A172 (cell line): ENCODE measurements at regions not wholly inside any gene's neighbourhood (a gene's known extent, or its start where the extent isn't known, plus 50 kb on each side); places are given as distances from the start of the nearest gene placed in this dataset.
A peak's percentile ranks its signal among the peaks of the same experiment; 100 is the strongest.

ENCODE experiments used
- DNase-seq: peaks from one replicate; pipeline ENCODE4 v3.0.0-alpha.2; 2015; ENCODE audit warnings: low spot score

DNA sequence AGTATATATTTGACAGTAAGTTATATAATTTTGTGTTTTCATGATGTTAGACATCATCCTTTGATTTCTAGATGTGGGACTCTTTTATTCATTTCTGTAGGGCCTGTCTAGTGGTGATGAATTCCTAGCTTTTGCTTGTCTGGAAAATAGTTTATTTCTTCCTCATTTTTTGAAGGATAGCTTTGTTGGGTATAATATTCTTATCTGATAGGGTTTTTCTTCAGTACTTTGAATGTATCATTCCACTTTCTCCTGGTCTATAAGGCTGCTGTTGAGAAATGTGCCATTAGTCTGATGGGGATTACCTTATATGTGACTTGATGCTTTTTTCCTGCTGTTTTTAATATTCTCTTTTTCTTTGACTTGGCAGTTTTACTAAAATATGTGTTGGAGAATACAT, 1104.5 kb downstream of the FAT4 start:
- no peak for DNase-seq

GRCh38 chr4:126427853-126428252, 1113.1 kb downstream of the FAT4 start:
- no peak for DNase-seq

GRCh38 chr4:126431049-126431448, 1116.3 kb downstream of the FAT4 start:
- no peak for DNase-seq

DNA sequence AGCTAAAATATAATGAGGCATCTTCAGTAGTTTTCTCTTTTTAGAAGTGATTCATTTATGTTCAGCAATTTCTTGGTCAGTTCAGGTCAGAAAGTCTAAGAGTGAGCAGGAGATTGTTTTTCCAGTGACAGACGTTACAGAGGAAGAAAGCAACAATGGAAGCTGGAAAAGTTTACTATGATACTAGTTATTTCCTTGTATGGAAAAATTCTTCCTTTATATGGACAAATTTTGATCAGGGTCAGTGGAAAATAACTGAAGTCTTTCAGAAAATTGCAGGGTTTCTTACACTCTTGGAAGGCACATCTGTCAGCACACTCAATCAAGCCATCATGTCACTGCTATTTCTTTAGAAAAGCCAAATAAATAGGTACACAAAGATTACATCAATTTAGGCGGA, 1120.7 kb downstream of the FAT4 start:
- no peak for DNase-seq

- DNase-seq, result no peak
Measured at GRCh38 chr4:126440297-126440696, 1125.5 kb downstream of the FAT4 start.

DNA sequence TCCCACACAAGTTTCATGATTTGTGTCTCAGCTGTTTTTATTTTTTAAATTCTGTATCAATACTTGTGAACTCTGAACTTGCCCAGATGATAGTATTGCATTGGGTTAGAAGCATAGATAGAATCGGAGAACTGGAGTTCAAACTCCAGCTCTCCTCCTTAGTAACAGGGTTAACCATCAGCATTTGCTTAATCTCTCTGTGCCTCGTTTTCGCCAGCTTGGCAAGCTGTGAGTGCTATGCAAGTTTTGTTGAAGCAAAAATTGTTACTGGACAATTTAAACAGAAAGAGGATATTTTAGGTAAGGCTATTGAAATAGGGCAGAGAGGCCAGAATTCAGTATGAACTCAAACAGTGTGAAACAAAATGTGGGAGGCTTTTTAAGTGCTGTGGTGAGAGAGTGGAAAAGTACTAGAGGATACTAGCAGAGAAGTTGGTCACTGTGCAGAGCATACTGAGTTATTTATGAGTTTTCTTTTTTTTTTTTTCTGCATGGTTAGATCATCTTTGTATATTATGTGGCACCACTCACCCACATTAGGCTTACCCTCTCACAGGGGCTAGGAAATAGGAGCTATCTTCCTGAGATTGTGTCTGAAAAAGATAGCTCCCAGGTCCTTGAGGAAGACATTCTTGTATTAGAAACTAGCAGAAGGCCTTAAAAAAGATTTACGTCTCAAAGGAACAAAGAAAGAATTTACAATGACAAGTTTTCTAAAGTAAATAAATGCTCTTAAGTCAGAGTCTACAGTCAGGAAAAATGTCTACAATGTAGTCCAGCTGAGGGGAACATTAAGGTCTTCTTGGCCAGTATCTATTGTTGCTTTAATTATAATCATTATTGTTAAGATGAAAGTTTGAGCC, 1126.6 kb downstream of the FAT4 start:
- DNase-seq, result no peak

- no peak for DNase-seq
Measured at GRCh38 chr4:126445596-126445995, 1130.8 kb downstream of the FAT4 start.

DNA sequence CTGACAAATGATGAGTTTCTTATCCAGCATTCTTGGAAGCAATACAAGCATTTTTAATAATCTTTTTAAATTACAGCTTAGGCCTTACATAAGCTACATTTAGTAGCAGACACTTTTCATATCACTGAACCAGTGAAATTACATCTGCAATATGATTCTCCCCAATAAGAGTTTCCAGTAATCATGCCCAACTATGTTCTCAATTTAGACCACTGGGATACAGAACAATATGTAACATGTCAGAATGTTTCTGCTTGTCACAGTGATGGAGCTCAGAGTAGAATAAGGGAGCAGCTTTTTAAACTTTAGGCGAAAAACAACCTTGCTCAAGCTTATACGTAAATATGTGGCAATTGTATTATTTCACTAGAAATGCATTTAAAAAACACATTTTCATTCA, 1132.2 kb downstream of the FAT4 start:
- no peak for DNase-seq

- DNase-seq, result no peak
Measured at GRCh38 chr4:126448086-126448845, 1133.5 kb downstream of the FAT4 start.

- DNase-seq, result no peak
Measured at GRCh38 chr4:126451237-126451873, 1136.6 kb downstream of the FAT4 start.

GRCh38 chr4:126455865-126456264, 1141.1 kb downstream of the FAT4 start:
- no peak for DNase-seq

- DNase-seq, result no peak
Measured at GRCh38 chr4:126458993-126459392, 1144.2 kb downstream of the FAT4 start.

DNA sequence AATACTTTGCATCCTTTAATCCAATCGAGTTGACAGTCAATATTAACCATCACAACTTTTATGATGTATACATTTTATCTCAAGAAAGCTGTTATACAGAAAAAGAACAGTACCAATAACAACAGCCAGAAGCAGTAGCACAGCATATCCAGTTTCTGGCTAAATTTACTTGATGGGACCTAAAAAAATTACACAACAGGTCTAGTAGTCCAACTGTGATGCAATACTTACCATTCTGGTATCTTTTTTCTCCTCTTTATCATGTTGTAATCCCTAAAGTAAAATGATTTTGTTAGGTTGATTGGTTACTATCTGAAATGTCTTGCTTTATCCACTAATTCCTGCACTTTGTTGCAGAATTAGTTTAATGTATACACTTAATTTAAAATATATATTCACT, 1150.6 kb downstream of the FAT4 start:
- no peak for DNase-seq

- DNase-seq, result no peak
Measured at GRCh38 chr4:126466848-126467247, 1152.1 kb downstream of the FAT4 start.

DNA sequence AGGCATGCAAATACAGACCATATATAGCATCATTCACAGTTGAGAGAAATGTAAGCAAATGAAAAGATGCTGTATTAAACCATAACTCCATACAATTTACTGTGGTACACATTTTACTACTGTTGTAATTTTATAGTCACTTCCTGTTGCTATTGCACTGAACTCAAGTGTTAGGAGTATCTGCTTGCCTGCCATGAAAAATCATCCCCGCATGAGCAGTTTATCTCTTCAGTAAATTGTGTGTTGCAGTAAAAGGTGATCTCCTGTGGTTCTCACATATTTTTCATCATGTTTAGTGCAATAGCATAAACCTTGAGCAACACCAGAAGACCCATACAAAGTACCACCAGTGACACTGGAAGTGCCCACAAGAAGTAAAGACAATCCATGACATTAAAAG, 1153.4 kb downstream of the FAT4 start:
- no peak for DNase-seq

- DNase-seq, result peak; percentile 22
Measured at GRCh38 chr4:126470862-126471261, 1156.1 kb downstream of the FAT4 start.

DNA sequence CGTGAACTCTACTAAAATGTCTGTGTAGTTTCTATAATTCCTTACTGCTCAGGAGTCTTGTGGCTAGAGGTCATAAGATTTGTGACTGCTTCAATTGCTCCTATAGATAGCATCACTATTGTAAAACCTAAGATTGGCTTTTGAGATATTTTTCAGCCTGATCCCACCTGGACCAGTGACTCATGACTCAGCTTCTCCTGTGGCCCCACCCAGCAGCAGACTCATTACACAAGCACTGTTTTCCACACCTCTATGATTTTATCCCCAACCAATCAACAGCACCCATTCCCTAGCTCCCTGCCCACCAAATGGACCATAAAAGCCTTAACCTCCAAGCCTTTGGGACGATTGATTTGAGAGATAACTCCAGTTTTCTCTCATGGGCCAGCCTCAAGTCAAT, 1157.0 kb upstream of the INTU start:
- DNase-seq, result no peak

GRCh38 chr4:126479709-126480108, 1153.0 kb upstream of the INTU start:
- DNase-seq, result no peak

DNA sequence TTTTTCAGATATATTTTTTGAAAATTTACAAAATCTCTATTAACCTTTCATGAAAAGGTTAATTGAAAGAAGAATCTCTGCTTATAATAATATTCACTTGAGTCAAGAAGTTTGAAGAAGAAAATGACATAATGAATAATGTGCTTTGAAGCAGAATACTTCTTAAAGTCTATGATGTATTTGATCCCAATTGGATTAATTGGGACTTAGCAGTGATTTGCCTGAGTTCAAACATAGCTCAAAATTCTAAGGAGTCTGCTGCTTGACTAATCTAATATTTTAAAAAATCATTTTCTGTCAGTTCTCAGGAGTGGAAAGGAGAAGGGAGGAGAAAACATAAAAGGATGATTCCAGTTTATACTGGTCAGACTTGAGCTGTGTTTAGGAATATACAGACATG, 1150.4 kb upstream of the INTU start:
- DNase-seq, result no peak

- no peak for DNase-seq
Measured at GRCh38 chr4:126486377-126486776, 1146.4 kb upstream of the INTU start.

DNA sequence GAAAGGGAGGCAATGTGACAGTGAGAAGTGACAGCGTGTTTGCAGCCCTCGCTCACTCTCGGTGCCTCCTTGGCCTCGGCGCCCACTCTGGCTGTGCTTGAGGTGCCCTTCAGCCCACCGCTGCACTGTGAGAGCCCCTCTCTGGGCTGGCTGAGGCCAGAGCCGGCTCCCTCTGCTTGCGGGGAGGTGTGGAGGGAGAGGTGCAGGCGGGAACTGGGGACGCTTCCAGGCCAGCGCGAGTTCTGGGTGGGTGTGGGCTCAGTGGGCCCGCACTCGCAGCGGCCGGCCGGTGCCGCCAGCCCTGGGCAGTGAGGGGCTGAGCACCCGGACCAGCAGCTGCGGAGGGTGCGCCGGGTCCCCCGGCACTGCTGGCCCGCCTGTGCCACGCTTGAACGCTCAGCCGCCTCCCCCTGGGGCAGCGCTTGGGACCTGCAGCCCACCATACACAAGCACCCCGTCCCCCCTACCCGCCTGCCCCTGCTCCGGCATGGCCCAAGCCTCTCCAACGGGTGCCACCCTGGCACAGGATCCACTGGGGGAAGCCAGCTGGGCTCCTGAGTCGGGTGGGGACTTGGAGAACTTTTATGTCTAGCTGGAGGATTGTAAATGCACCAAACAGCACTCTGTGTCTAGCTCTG, 1142.8 kb upstream of the INTU start:
- no peak for DNase-seq

DNA sequence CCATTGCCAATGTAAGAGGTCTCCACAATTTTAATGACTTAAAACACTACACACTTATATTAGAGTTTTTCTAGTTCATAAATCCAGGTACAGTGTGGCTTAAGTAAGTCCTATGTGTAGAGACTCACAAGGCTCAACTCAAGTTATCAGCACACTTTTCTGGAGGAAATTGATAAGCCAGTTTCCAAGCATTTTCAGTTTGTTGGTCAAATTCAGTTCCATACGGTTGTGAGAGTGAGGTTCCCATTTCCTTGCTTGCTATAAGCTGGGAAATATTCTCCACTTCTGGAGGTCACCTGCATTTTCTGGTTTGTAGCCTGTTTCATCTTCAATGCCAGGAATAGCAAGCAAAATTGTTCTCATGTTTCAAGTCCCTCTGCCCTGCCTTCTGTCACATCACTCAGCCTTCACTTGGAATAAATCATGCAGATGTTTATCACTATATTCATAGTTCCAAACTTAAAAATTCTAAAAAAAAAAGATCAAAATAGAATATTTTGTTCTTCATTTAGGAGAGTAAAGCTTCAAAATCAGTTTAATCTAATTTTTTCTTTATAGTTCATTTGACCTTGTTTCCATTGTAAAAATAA, 1137.5 kb upstream of the INTU start:
- no peak for DNase-seq
